GM12891 (cell line): ENCODE measurements at regions not wholly inside any gene's neighbourhood (a gene's known extent, or its start where the extent isn't known, plus 50 kb on each side); places are given as distances from the start of the nearest gene placed in this dataset.
"Not testable (repeated sequence)": the region's sequence is repeated elsewhere in the genome, so short reads cannot be mapped to it uniquely, and the experiment has no call there.

Experiments used
- DNase-seq: peaks from one replicate; pipeline ENCODE4 v3.0.0; 2011; ENCODE audit warnings: low spot score; ENCODE audit not compliant: insufficient read length
- FAIRE-seq: peaks from 2 replicates; lab custom pipeline; 2011; peaks lifted over from hg19 to GRCh38; lab: Jason Lieb, UNC
- PAX5 ChIP-seq: IDR thresholded peaks from 2 replicates; pipeline ENCODE4 v1.6.1; 2011; ENCODE audit warnings: low read length, moderate library complexity, mild to moderate bottlenecking; ENCODE audit not compliant: insufficient read depth, severe bottlenecking
- POLR2A ChIP-seq: IDR thresholded peaks from 2 replicates; pipeline ENCODE4 v1.6.1; 2011; ENCODE audit warnings: low read depth, low read length, control low read depth
- POLR2AphosphoS5 ChIP-seq: IDR thresholded peaks from 2 replicates; pipeline ENCODE4 v1.6.1; 2011; ENCODE audit warnings: low read depth, low read length, control low read depth
- POU2F2 ChIP-seq: IDR thresholded peaks from 2 replicates; pipeline ENCODE4 v1.6.1; 2011; ENCODE audit warnings: low read depth, mild to moderate bottlenecking, control low read depth, low read length, moderate library complexity
- SPI1 ChIP-seq: IDR thresholded peaks from 2 replicates; pipeline ENCODE4 v1.6.1; 2011; ENCODE audit warnings: low read depth, low read length, control low read depth
- TAF1 ChIP-seq: IDR thresholded peaks from 2 replicates; pipeline ENCODE4 v1.6.1; 2011; ENCODE audit warnings: low read depth, low read length, control low read depth

GRCh38 chr3:170804078-170804477 lies 65.9 kb downstream of the RPL22L1 start:
- no peak for DNase-seq
- FAIRE-seq, result no peak
- TF ChIP-seq POU2F2 (no peak), POLR2AphosphoS5 (no peak), SPI1 (no peak), TAF1 (no peak), POLR2A (no peak), PAX5 (no peak)

- FAIRE-seq (no peak), DNase-seq (no peak)
- no peak for TF ChIP-seq PAX5
- no peak for TF ChIP-seq POLR2AphosphoS5
- no peak for TF ChIP-seq SPI1
- no peak for TF ChIP-seq TAF1
- TF ChIP-seq POLR2A, result no peak
- TF ChIP-seq POU2F2, result no peak
These were observed 67.5 kb downstream of the RPL22L1 start for GRCh38 chr3:170802164-170803151.

GRCh38 chr3:170801597-170801996 lies 68.4 kb downstream of the RPL22L1 start:
- FAIRE-seq (no peak), DNase-seq (no peak)
- TF ChIP-seq POLR2AphosphoS5 (no peak), POLR2A (no peak), POU2F2 (no peak), TAF1 (no peak), PAX5 (no peak), SPI1 (no peak)

GRCh38 chr3:170800275-170800674 lies 69.7 kb downstream of the RPL22L1 start:
- FAIRE-seq, DNase-seq: not testable (repeated sequence)

GRCh38 chr3:170799009-170799408 lies 71.0 kb downstream of the RPL22L1 start:
- DNase-seq, result no peak
- FAIRE-seq, result no peak
- no peak for TF ChIP-seq SPI1
- no peak for TF ChIP-seq POLR2A
- no peak for TF ChIP-seq PAX5
- no peak for TF ChIP-seq POU2F2
- TF ChIP-seq POLR2AphosphoS5, result no peak
- no peak for TF ChIP-seq TAF1

- TF ChIP-seq POLR2A, result no peak
- TF ChIP-seq TAF1, result no peak
- no peak for TF ChIP-seq SPI1
- TF ChIP-seq POU2F2, result no peak
- DNase-seq, result no peak
- FAIRE-seq, result no peak
These were observed 72.3 kb downstream of the RPL22L1 start for GRCh38 chr3:170797685-170798084.

- no peak for FAIRE-seq
- no peak for DNase-seq
- no peak for TF ChIP-seq SPI1
- no peak for TF ChIP-seq POU2F2
- no peak for TF ChIP-seq POLR2A
- no peak for TF ChIP-seq TAF1
- TF ChIP-seq POLR2AphosphoS5, result no peak
- TF ChIP-seq PAX5, result no peak
These were observed 77.5 kb downstream of the RPL22L1 start for GRCh38 chr3:170792471-170792870.

GRCh38 chr3:170790647-170791046 lies 79.3 kb downstream of the RPL22L1 start:
- no peak for TF ChIP-seq SPI1
- no peak for DNase-seq
- no peak for FAIRE-seq

GRCh38 chr3:170787464-170787863 lies 82.5 kb downstream of the RPL22L1 start:
- DNase-seq, result no peak
- TF ChIP-seq POU2F2, result no peak
- TF ChIP-seq POLR2A, result no peak
- TF ChIP-seq TAF1, result no peak
- no peak for FAIRE-seq

- no peak for TF ChIP-seq PAX5
- no peak for TF ChIP-seq TAF1
- no peak for TF ChIP-seq POLR2A
- no peak for TF ChIP-seq POLR2AphosphoS5
- TF ChIP-seq POU2F2, result no peak
- TF ChIP-seq SPI1, result no peak
These were observed 84.5 kb downstream of the RPL22L1 start for GRCh38 chr3:170785454-170785853.

More at GRCh38 chr3:170785454-170785853, 84.5 kb downstream of the RPL22L1 start:
- DNase-seq, result no peak
- FAIRE-seq, result no peak
